ENCODE measurements at regions not wholly inside any gene's neighbourhood (a gene's known extent, or its start where the extent isn't known, plus 50 kb on each side); places are given as distances from the start of the nearest gene placed in this dataset.

- no peak for TF ChIP-seq POLR2A (IDR thresholded peaks at IDR 0.05)
- TF ChIP-seq CTCF (IDR thresholded peaks at IDR 0.05) = no peak
- no peak for TF ChIP-seq EP300 (IDR thresholded peaks at IDR 0.05)
- DNase-seq = no peak
- Histone ChIP-seq H3K9me3 (no peaks in the 10 kb centered on the region), H3K4me1 (ENCODE audit: insufficient read depth) (no peaks in the 10 kb centered on the region), H3K36me3 (no peaks in the 10 kb centered on the region), H3K4me3 (no peak overlapping the region), H3K27ac (no peak overlapping the region), H3K27me3 (no peaks in the 10 kb centered on the region)
- intact Hi-C loops (cut with DNase I) = no loop called here
- WGBS, 3 donors = 74 to 90% (median 80%) methylated on average over 6 of the region's 6 CpGs
These were observed 333.4 kb upstream of the RAB6C start for GRCh38 chr2:129646107-129646506.

- intact Hi-C loops (cut with DNase I) = no loop called here
- H3K9me3 ChIP-seq = no peaks in the 10 kb centered on the region
- H3K36me3 ChIP-seq = no peaks in the 10 kb centered on the region
- H3K27ac ChIP-seq = no peak overlapping the region
- DNase-seq = no peak
- no peaks in the 10 kb centered on the region for H3K4me1 ChIP-seq (ENCODE audit: insufficient read depth)
- 37 to 49% (median 44%) methylated on average over 2 of the region's 2 CpGs for WGBS, 3 donors
- no peak overlapping the region for H3K4me3 ChIP-seq
- no peak for TF ChIP-seq POLR2A (IDR thresholded peaks at IDR 0.05)
- no peak for TF ChIP-seq EP300 (IDR thresholded peaks at IDR 0.05)
- TF ChIP-seq CTCF (IDR thresholded peaks at IDR 0.05) = no peak
- no peaks in the 10 kb centered on the region for H3K27me3 ChIP-seq
These were observed 326.2 kb upstream of the RAB6C start for GRCh38 chr2:129653246-129653645.

- no peak for DNase-seq
- Histone ChIP-seq H3K4me1 (ENCODE audit: insufficient read depth) (no peaks in the 10 kb centered on the region), H3K36me3 (no peaks in the 10 kb centered on the region), H3K9me3 (no peaks in the 10 kb centered on the region), H3K27me3 (no peaks in the 10 kb centered on the region), H3K4me3 (no peak overlapping the region), H3K27ac (no peak overlapping the region)
- 48 to 74% (median 51%) methylated on average over 3 of the region's 3 CpGs for WGBS, 3 donors
- intact Hi-C loops (cut with DNase I) = no loop called here
- TF ChIP-seq POLR2A (IDR thresholded peaks at IDR 0.05) (no peak), EP300 (IDR thresholded peaks at IDR 0.05) (no peak), CTCF (IDR thresholded peaks at IDR 0.05) (no peak)
These were observed 325.1 kb upstream of the RAB6C start for GRCh38 chr2:129654331-129654730.

GRCh38 chr2:129656081-129656598 is 323.3 kb upstream of the RAB6C start:
- Histone ChIP-seq H3K9me3 (no peaks in the 10 kb centered on the region), H3K4me1 (ENCODE audit: insufficient read depth) (no peaks in the 10 kb centered on the region), H3K4me3 (no peak overlapping the region), H3K27ac (no peak overlapping the region), H3K27me3 (no peaks in the 10 kb centered on the region), H3K36me3 (no peaks in the 10 kb centered on the region)
- WGBS, 3 donors = 47 to 58% (median 57%) methylated on average over 6 of the region's 6 CpGs
- DNase-seq = no peak
- TF ChIP-seq EP300 (IDR thresholded peaks at IDR 0.05) (no peak), POLR2A (IDR thresholded peaks at IDR 0.05) (no peak), CTCF (IDR thresholded peaks at IDR 0.05) (no peak)
- intact Hi-C loops (cut with DNase I) = no loop called here

Measured in ovary (tissue), 7 donors.